PC-3 (cell line): ENCODE measurements at regions not wholly inside any gene's neighbourhood (a gene's known extent, or its start where the extent isn't known, plus 50 kb on each side); places are given as distances from the start of the nearest gene placed in this dataset.

Source experiments
- ATAC-seq: fragments of 200-7000 bp; cut with Tn5 transposase; 2 replicates; pipeline ENCODE4 v1.9.1; 2020; ENCODE audit warnings: mild to moderate bottlenecking, moderate library complexity
- BruUV-seq: library from RNA; stranded (reverse); fragments of 400-500 nt; replicated peaks from 2 replicates; lab custom pipeline; 2021; lab: Mats Ljungman, UMichigan
- CTCF ChIA-PET: fragments of 300-600 bp; sonication (Branson Sonifier 250); formaldehyde crosslinking; loops from one replicate; lab custom pipeline; 2022; ENCODE audit warnings: antibody characterized with exemption; lab: Charles Lee
- POLR2A ChIA-PET: fragments of 300-600 bp; sonication (Branson Sonifier 250); formaldehyde crosslinking; loops from one replicate; lab custom pipeline; 2022; ENCODE audit warnings: antibody characterized with exemption; ENCODE audit not compliant: unreplicated experiment; lab: Charles Lee
- DNase-seq: peaks from one replicate; pipeline ENCODE4 v3.0.0-alpha.2; 2015
- H2AFZ ChIP-seq: fragments of 300-600 bp; sonication (generic); 2 replicates; pipeline ENCODE4 v1.6.0; 2016; ENCODE audit warnings: antibody characterized with exemption, low read length
- H3F3A ChIP-seq: fragments of 300-600 bp; sonication (generic); one replicate; pipeline ENCODE4 v1.6.0; 2017; ENCODE audit warnings: antibody characterized with exemption, low read length, control low read depth, mild to moderate bottlenecking; ENCODE audit not compliant: unreplicated experiment
- H3K27ac ChIP-seq: fragments of 300-600 bp; sonication (generic); 2 replicates; pipeline ENCODE4 v1.5.1; 2016; ENCODE audit warnings: mild to moderate bottlenecking, low read length
- H3K27me3 ChIP-seq: fragments of 300-600 bp; sonication (generic); 2 replicates; pipeline ENCODE4 v1.6.1; 2016; ENCODE audit warnings: low read length, mixed read lengths
- H3K36me3 ChIP-seq: fragments of 300-600 bp; sonication (generic); 2 replicates; pipeline ENCODE4 v1.6.1; 2016; ENCODE audit warnings: low read depth, mixed run types, low read length, mixed read lengths
- H3K4me1 ChIP-seq: fragments of 300-600 bp; sonication (generic); 2 replicates; pipeline ENCODE4 v1.5.1; 2016; ENCODE audit warnings: low read length; ENCODE audit not compliant: insufficient read depth
- H3K4me2 ChIP-seq: fragments of 300-600 bp; sonication (generic); 2 replicates; pipeline ENCODE4 v1.6.0; 2016; ENCODE audit warnings: low read length
- H3K4me3 ChIP-seq: fragments of 300-600 bp; sonication (generic); 2 replicates; pipeline ENCODE4 v1.5.1; 2016; ENCODE audit warnings: mild to moderate bottlenecking, low read length, mixed read lengths
- H3K79me2 ChIP-seq: fragments of 300-600 bp; sonication (generic); 2 replicates; pipeline ENCODE4 v1.6.1; 2017; ENCODE audit warnings: low read length, mixed read lengths
- H3K9ac ChIP-seq: fragments of 300-600 bp; sonication (generic); 2 replicates; pipeline ENCODE4 v1.6.0; 2016; ENCODE audit warnings: mild to moderate bottlenecking, low read length
- H3K9me2 ChIP-seq: fragments of 300-600 bp; sonication (generic); replicated peaks from 2 replicates; pipeline ENCODE4 v1.6.1; 2016; ENCODE audit warnings: mixed run types, low read length, mixed read lengths
- H3K9me3 ChIP-seq: fragments of 300-600 bp; sonication (generic); 2 replicates; pipeline ENCODE4 v1.6.1; 2016; ENCODE audit warnings: low read length, mixed read lengths
- H4K20me1 ChIP-seq: fragments of 300-600 bp; sonication (generic); 2 replicates; pipeline ENCODE4 v1.6.1; 2016; ENCODE audit warnings: low read length, mixed read lengths
- CTCF ChIP-seq: fragments of 300-600 bp; sonication (generic); conservative IDR thresholded peaks from 2 replicates; pipeline ENCODE4 v1.5.1; 2017; ENCODE audit warnings: antibody characterized with exemption, low read depth, mild to moderate bottlenecking, low read length
- EZH2 ChIP-seq: fragments of 300-600 bp; sonication (generic); IDR thresholded peaks from one replicate; pipeline ENCODE4 v1.6.1; 2017; ENCODE audit warnings: antibody characterized with exemption, mild to moderate bottlenecking, low read length; ENCODE audit not compliant: unreplicated experiment
- EZH2phosphoT487 ChIP-seq: fragments of 300-600 bp; sonication (generic); IDR thresholded peaks from 2 replicates; pipeline ENCODE4 v1.6.1; 2018; ENCODE audit warnings: mild to moderate bottlenecking, antibody characterized with exemption, low read length, borderline replicate concordance
- intact Hi-C: fragments of 100-400 bp; cut with micrococcal nuclease; formaldehyde crosslinking; loops from 2 replicates; pipeline ENCODE4 v1.9.0; 2023

- CTCF ChIA-PET: no interaction called here
- Histone ChIP-seq H3K4me2 (no peak overlapping the region), H4K20me1 (no peaks in the 10 kb centered on the region), H3K36me3 (no peaks in the 10 kb centered on the region), H3K27me3 (no peaks in the 10 kb centered on the region), H3K4me1 (no peaks in the 10 kb centered on the region), H3K9me3 (no peaks in the 10 kb centered on the region), H3K9me2 (no peaks in the 10 kb centered on the region), H3K4me3 (no peak overlapping the region), H3K9ac (no peak overlapping the region), H2AFZ (no peak overlapping the region), H3F3A (no peaks in the 10 kb centered on the region), H3K27ac (no peak overlapping the region), H3K79me2 (no peaks in the 10 kb centered on the region)
- BruUV-seq: no TSS peak
- DNase-seq: no peak
- intact Hi-C loops: no loop called here
- POLR2A ChIA-PET: no interaction called here
- ATAC-seq: no peak
- TF ChIP-seq EZH2phosphoT487: no peak
- no peak for TF ChIP-seq EZH2
- TF ChIP-seq CTCF: no peak
Measured at GRCh38 chr2:16114070-16114469, 173.7 kb downstream of the MYCN start.

- Histone ChIP-seq H3F3A (no peaks in the 10 kb centered on the region), H3K9me2 (no peaks in the 10 kb centered on the region), H3K4me2 (no peak overlapping the region), H3K9ac (no peak overlapping the region), H3K79me2 (no peaks in the 10 kb centered on the region), H2AFZ (no peak overlapping the region), H3K27me3 (no peaks in the 10 kb centered on the region), H3K4me3 (no peak overlapping the region), H3K4me1 (no peaks in the 10 kb centered on the region), H3K9me3 (no peaks in the 10 kb centered on the region), H3K27ac (no peak overlapping the region), H4K20me1 (no peaks in the 10 kb centered on the region), H3K36me3 (no peaks in the 10 kb centered on the region)
- intact Hi-C loops: no loop called here
- no TSS peak for BruUV-seq
- no peak for ATAC-seq
- no peak for TF ChIP-seq CTCF
- TF ChIP-seq EZH2: no peak
- TF ChIP-seq EZH2phosphoT487: no peak
- ChIA-PET CTCF (no interaction called here), POLR2A (no interaction called here)
- DNase-seq: no peak
Measured at GRCh38 chr2:16113568-16113967, 173.2 kb downstream of the MYCN start.

GRCh38 chr2:16112972-16113560, 172.7 kb downstream of the MYCN start:
- Histone ChIP-seq H3F3A (no peaks in the 10 kb centered on the region), H3K36me3 (no peaks in the 10 kb centered on the region), H3K4me2 (no peak overlapping the region), H4K20me1 (no peaks in the 10 kb centered on the region), H3K4me1 (no peaks in the 10 kb centered on the region), H3K9me2 (no peaks in the 10 kb centered on the region), H3K79me2 (no peaks in the 10 kb centered on the region), H3K9me3 (no peaks in the 10 kb centered on the region), H3K27me3 (no peaks in the 10 kb centered on the region), H3K4me3 (no peak overlapping the region), H3K9ac (no peak overlapping the region), H2AFZ (no peak overlapping the region), H3K27ac (no peak overlapping the region)
- intact Hi-C loops: no loop called here
- POLR2A ChIA-PET: no interaction called here
- CTCF ChIA-PET: no interaction called here
- DNase-seq (no peak), ATAC-seq (no peak)
- TF ChIP-seq CTCF (no peak), EZH2phosphoT487 (no peak), EZH2 (no peak)
- no TSS peak for BruUV-seq
